HCT116 (cell line): ENCODE measurements at regions not wholly inside any gene's neighbourhood (a gene's known extent, or its start where the extent isn't known, plus 50 kb on each side); places are given as distances from the start of the nearest gene placed in this dataset.

Experiments
- ATAC-seq: fragments of 200-7000 bp; cut with Tn5 transposase; 2 replicates; pipeline ENCODE4 v1.9.1; 2020; ENCODE audit warnings: mild to moderate bottlenecking, moderate library complexity
- BruUV-seq: library from RNA; stranded (reverse); fragments of 400-500 nt; replicated peaks from 2 replicates; lab custom pipeline; 2021; lab: Mats Ljungman, UMichigan
- CTCF ChIA-PET: fragments of 300-600 bp; sonication (Branson Sonifier 250); formaldehyde crosslinking; loops from one replicate; lab custom pipeline; 2021; ENCODE audit warnings: antibody characterized with exemption; lab: Charles Lee
- POLR2A ChIA-PET: fragments of 300-600, 350-600 bp; sonication (Branson Sonifier 250); formaldehyde crosslinking; loops from one replicate; lab custom pipeline; 2021; ENCODE audit warnings: antibody characterized with exemption; lab: Charles Lee
- RAD21 ChIA-PET, 2 experiments: fragments of 300-600 bp; sonication (Branson Sonifier 250); formaldehyde crosslinking; loops; one replicate each; lab custom pipeline; 2023; ENCODE audit warnings: low total read pairs in 2 of 2; ENCODE audit not compliant: uncharacterized antibody in 2 of 2, unreplicated experiment in 2 of 2, low non-redundant PET in 1 of 2; lab: Charles Lee
- DNase-seq: peaks from one replicate; pipeline ENCODE4 v3.0.0-alpha.2; 2010; ENCODE audit warnings: low read depth, low spot score
- H2AFZ ChIP-seq: fragments of 200-600 bp; shearing (Covaris generic), sonication (generic); 2 replicates; pipeline ENCODE4 v1.6.1; 2017; ENCODE audit warnings: low read depth, mixed run types, mixed read lengths, antibody characterized with exemption, low read length; ENCODE audit not compliant: poor library complexity, severe bottlenecking
- H3K27ac ChIP-seq: 2 replicates; pipeline ENCODE4 v1.5.1; 2012; ENCODE audit warnings: low read depth, low read length
- H3K27me3 ChIP-seq: fragments of 200-600 bp; sonication (generic); 2 replicates; pipeline ENCODE4 v1.6.1; 2016; ENCODE audit warnings: mixed run types, low read length, mixed read lengths; ENCODE audit not compliant: insufficient read depth
- H3K36me3 ChIP-seq, 2 experiments: fragments of 200-500 bp in 1 of 2; fragments of 200-600 bp in 1 of 2; sonication (Bioruptor generic) in 1 of 2; sonication (generic) in 1 of 2; 2 replicates each; pipeline versions ENCODE4 v1.5.1 to v1.6.1; 2014 to 2016; ENCODE audit warnings: low read length in 2 of 2, inconsistent platforms in 1 of 2, mixed read lengths in 1 of 2, mixed run types in 1 of 2; ENCODE audit not compliant: insufficient read depth in 2 of 2, control insufficient read depth in 1 of 2
- H3K4me1 ChIP-seq, 2 experiments: fragments of 200-600 bp in 1 of 2; sonication (generic) in 1 of 2; 2 replicates each; pipeline versions ENCODE4 v1.5.1 to v1.6.1; 2012 to 2017; ENCODE audit warnings: low read length in 2 of 2, inconsistent platforms in 1 of 2, mild to moderate bottlenecking in 1 of 2, mixed read lengths in 1 of 2, mixed run types in 1 of 2, moderate library complexity in 1 of 2; ENCODE audit not compliant: insufficient read depth in 2 of 2, control insufficient read depth in 1 of 2
- H3K4me2 ChIP-seq: fragments of 200-600 bp; sonication (generic); 2 replicates; pipeline ENCODE4 v1.6.1; 2017; ENCODE audit warnings: mixed run types, low read length, mixed read lengths
- H3K4me3 ChIP-seq, 2 experiments: fragments of 200-600 bp in 1 of 2; sonication (generic) in 1 of 2; replicated peaks in 1 of 2; 2 replicates each; pipeline ENCODE4 v1.5.1; 2011 to 2016; ENCODE audit warnings: low read length in 2 of 2, control low read depth in 1 of 2, low read depth in 1 of 2, mild to moderate bottlenecking in 1 of 2, mixed read lengths in 1 of 2, mixed run types in 1 of 2
- H3K79me2 ChIP-seq: fragments of 200-600 bp; sonication (generic); 2 replicates; pipeline ENCODE4 v1.6.1; 2017; ENCODE audit warnings: mild to moderate bottlenecking, mixed run types, low read length, moderate library complexity, mixed read lengths; ENCODE audit not compliant: insufficient read depth
- H3K9ac ChIP-seq: fragments of 200-600 bp; sonication (generic); 2 replicates; pipeline ENCODE4 v1.6.1; 2016; ENCODE audit warnings: low read length, mixed read lengths
- H3K9me2 ChIP-seq: fragments of 200-600 bp; sonication (generic), shearing (Covaris generic); 2 replicates; pipeline ENCODE4 v1.6.1; 2017; ENCODE audit warnings: mixed run types, mild to moderate bottlenecking, moderate library complexity; ENCODE audit not compliant: insufficient read depth
- H3K9me3 ChIP-seq, 2 experiments: fragments of 200-500 bp in 1 of 2; fragments of 200-600 bp in 1 of 2; sonication (Bioruptor generic) in 1 of 2; sonication (generic) in 1 of 2; 2 replicates each; pipeline ENCODE4 v1.6.1; 2014 to 2017; ENCODE audit warnings: low read length in 2 of 2, mixed read lengths in 2 of 2, inconsistent platforms in 1 of 2, low read depth in 1 of 2, mild to moderate bottlenecking in 1 of 2, mixed run types in 1 of 2, moderate library complexity in 1 of 2; ENCODE audit not compliant: control insufficient read depth in 1 of 2, insufficient read depth in 1 of 2
- H4K20me1 ChIP-seq: fragments of 200-600 bp; sonication (generic), shearing (Covaris generic); 2 replicates; pipeline ENCODE4 v1.6.1; 2017; ENCODE audit warnings: mixed run types, mild to moderate bottlenecking, moderate library complexity; ENCODE audit not compliant: insufficient read depth
- EGR1 ChIP-seq: IDR thresholded peaks from 2 replicates; pipeline ENCODE4 v1.6.1; 2012; ENCODE audit warnings: low read depth
- ELF1 ChIP-seq: IDR thresholded peaks from 2 replicates; pipeline ENCODE4 v1.6.1; 2012; ENCODE audit warnings: low read depth, borderline replicate concordance
- FOSL1 ChIP-seq: IDR thresholded peaks from 2 replicates; pipeline ENCODE4 v1.6.1; 2012; ENCODE audit warnings: low read depth
- POLR2AphosphoS5 ChIP-seq: IDR thresholded peaks from 2 replicates; pipeline ENCODE4 v1.6.1; 2011; ENCODE audit warnings: mild to moderate bottlenecking, low read depth, low read length, moderate library complexity
- RAD21 ChIP-seq: IDR thresholded peaks from 2 replicates; pipeline ENCODE4 v1.6.1; 2012; ENCODE audit warnings: low read depth, mild to moderate bottlenecking
- SP1 ChIP-seq: IDR thresholded peaks from 2 replicates; pipeline ENCODE4 v1.6.1; 2012; ENCODE audit warnings: low read depth
- TCF7L2 ChIP-seq: IDR thresholded peaks from 2 replicates; pipeline ENCODE4 v1.7.0; 2011; ENCODE audit warnings: borderline replicate concordance, inconsistent platforms; ENCODE audit not compliant: insufficient read depth, insufficient read length; ENCODE audit errors: extremely low read depth
- ZFX ChIP-seq: fragments of 450-650 bp; IDR thresholded peaks from 2 replicates; pipeline ENCODE4 v1.6.1; 2017
- ZNF274 ChIP-seq: fragments of 200-500 bp; sonication (Bioruptor generic); IDR thresholded peaks from 2 replicates; pipeline ENCODE4 v1.6.1; 2014; ENCODE audit warnings: mild to moderate bottlenecking, low read depth, low read length, inconsistent platforms
- intact Hi-C: fragments of 100-400 bp; cut with micrococcal nuclease; formaldehyde crosslinking; loops from 2 replicates; pipeline ENCODE4 v1.10.0; 2022
- TF ChIP-seq, protein P1 (sequence below): IDR thresholded peaks from 2 replicates; pipeline ENCODE4 v1.6.1; 2011; ENCODE audit warnings: mild to moderate bottlenecking, low read length, moderate library complexity; ENCODE audit not compliant: insufficient replicate concordance; ENCODE audit errors: extremely low read depth
- TF ChIP-seq, protein P2 (sequence below): IDR thresholded peaks from 2 replicates; pipeline ENCODE4 v1.6.1; 2012; ENCODE audit warnings: low read depth
- TF ChIP-seq, protein P3 (sequence below): IDR thresholded peaks from 2 replicates; pipeline ENCODE4 v1.6.1; 2012
- TF ChIP-seq, protein P4 (sequence below), 3 experiments: fragments of 200-600 bp in 1 of 3; sonication (generic) in 1 of 3; IDR thresholded peaks in 2 of 3; conservative IDR thresholded peaks in 1 of 3; 2 replicates each; pipeline ENCODE4 v1.5.1; 2012 to 2017; ENCODE audit warnings: low read depth in 2 of 3, low read length in 2 of 3, antibody characterized with exemption in 1 of 3, borderline replicate concordance in 1 of 3, control low read depth in 1 of 3, mild to moderate bottlenecking in 1 of 3, mixed read lengths in 1 of 3, mixed run types in 1 of 3, moderate library complexity in 1 of 3; ENCODE audit not compliant: insufficient read depth in 1 of 3

DNA sequence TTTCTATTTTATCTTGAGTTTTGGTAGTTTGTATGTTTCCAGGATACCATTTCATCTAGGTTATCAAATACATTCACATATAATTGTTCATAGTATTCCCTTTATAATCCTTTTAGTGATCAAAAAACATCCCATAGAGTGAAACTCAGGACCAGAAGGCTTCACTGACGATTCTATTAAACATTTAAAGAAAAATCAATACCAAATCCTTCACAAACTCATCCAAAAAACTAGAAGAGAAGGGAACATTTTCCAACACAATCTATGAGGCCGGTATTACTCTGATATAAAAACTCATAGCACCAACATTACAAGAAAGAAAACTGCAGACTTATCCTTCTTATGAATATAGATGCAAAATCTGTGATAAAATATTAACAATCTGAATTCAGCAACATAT, 203.4 kb downstream of the ANKRD50 start:
- ChIA-PET RAD21 (no interaction called here), CTCF (no interaction called here), POLR2A (no interaction called here)
- no peak overlapping the region for H2AFZ ChIP-seq
- no peaks in the 10 kb centered on the region for H3K4me1 ChIP-seq
- H3K27ac ChIP-seq, result no peak overlapping the region
- intact Hi-C loops, result no loop called here
- no TSS peak for BruUV-seq
- no peak overlapping the region for H3K4me3 ChIP-seq
- no peak overlapping the region for H3K4me2 ChIP-seq
- H3K9ac ChIP-seq, result no peak overlapping the region
- H3K79me2 ChIP-seq, result no peaks in the 10 kb centered on the region
- H3K36me3 ChIP-seq, result no peaks in the 10 kb centered on the region
- no peaks in the 10 kb centered on the region for H4K20me1 ChIP-seq
- no peaks in the 10 kb centered on the region for H3K27me3 ChIP-seq
- H3K9me3 ChIP-seq, result no peaks in the 10 kb centered on the region
- DNase-seq (no peak), ATAC-seq (no peak)
- H3K9me2 ChIP-seq, result no peaks in the 10 kb centered on the region
- TF ChIP-seq RAD21 (no peak), ZNF274 (no peak), FOSL1 (no peak), POLR2AphosphoS5 (no peak), EGR1 (no peak), TCF7L2 (no peak), ELF1 (no peak), ZFX (no peak), SP1 (no peak)
- TF ChIP-seq, protein P1, sequence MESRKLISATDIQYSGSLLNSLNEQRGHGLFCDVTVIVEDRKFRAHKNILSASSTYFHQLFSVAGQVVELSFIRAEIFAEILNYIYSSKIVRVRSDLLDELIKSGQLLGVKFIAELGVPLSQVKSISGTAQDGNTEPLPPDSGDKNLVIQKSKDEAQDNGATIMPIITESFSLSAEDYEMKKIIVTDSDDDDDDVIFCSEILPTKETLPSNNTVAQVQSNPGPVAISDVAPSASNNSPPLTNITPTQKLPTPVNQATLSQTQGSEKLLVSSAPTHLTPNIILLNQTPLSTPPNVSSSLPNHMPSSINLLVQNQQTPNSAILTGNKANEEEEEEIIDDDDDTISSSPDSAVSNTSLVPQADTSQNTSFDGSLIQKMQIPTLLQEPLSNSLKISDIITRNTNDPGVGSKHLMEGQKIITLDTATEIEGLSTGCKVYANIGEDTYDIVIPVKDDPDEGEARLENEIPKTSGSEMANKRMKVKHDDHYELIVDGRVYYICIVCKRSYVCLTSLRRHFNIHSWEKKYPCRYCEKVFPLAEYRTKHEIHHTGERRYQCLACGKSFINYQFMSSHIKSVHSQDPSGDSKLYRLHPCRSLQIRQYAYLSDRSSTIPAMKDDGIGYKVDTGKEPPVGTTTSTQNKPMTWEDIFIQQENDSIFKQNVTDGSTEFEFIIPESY, result no peak
- TF ChIP-seq, protein P2, sequence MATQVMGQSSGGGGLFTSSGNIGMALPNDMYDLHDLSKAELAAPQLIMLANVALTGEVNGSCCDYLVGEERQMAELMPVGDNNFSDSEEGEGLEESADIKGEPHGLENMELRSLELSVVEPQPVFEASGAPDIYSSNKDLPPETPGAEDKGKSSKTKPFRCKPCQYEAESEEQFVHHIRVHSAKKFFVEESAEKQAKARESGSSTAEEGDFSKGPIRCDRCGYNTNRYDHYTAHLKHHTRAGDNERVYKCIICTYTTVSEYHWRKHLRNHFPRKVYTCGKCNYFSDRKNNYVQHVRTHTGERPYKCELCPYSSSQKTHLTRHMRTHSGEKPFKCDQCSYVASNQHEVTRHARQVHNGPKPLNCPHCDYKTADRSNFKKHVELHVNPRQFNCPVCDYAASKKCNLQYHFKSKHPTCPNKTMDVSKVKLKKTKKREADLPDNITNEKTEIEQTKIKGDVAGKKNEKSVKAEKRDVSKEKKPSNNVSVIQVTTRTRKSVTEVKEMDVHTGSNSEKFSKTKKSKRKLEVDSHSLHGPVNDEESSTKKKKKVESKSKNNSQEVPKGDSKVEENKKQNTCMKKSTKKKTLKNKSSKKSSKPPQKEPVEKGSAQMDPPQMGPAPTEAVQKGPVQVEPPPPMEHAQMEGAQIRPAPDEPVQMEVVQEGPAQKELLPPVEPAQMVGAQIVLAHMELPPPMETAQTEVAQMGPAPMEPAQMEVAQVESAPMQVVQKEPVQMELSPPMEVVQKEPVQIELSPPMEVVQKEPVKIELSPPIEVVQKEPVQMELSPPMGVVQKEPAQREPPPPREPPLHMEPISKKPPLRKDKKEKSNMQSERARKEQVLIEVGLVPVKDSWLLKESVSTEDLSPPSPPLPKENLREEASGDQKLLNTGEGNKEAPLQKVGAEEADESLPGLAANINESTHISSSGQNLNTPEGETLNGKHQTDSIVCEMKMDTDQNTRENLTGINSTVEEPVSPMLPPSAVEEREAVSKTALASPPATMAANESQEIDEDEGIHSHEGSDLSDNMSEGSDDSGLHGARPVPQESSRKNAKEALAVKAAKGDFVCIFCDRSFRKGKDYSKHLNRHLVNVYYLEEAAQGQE, result no peak
- TF ChIP-seq, protein P3, sequence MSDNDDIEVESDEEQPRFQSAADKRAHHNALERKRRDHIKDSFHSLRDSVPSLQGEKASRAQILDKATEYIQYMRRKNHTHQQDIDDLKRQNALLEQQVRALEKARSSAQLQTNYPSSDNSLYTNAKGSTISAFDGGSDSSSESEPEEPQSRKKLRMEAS, result no peak
- TF ChIP-seq, protein P4, sequence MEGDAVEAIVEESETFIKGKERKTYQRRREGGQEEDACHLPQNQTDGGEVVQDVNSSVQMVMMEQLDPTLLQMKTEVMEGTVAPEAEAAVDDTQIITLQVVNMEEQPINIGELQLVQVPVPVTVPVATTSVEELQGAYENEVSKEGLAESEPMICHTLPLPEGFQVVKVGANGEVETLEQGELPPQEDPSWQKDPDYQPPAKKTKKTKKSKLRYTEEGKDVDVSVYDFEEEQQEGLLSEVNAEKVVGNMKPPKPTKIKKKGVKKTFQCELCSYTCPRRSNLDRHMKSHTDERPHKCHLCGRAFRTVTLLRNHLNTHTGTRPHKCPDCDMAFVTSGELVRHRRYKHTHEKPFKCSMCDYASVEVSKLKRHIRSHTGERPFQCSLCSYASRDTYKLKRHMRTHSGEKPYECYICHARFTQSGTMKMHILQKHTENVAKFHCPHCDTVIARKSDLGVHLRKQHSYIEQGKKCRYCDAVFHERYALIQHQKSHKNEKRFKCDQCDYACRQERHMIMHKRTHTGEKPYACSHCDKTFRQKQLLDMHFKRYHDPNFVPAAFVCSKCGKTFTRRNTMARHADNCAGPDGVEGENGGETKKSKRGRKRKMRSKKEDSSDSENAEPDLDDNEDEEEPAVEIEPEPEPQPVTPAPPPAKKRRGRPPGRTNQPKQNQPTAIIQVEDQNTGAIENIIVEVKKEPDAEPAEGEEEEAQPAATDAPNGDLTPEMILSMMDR (IDR thresholded peaks at IDR 0.05 in 2 of 3, conservative IDR thresholded peaks at IDR 0.05 in 1 of 3; ENCODE audit: borderline replicate concordance in 1 of 3, insufficient read depth in 1 of 3, low read depth in 2 of 3, low read length in 2 of 3), result no peak
